ENCODE measurements at regions not wholly inside any gene's neighbourhood (a gene's known extent, or its start where the extent isn't known, plus 50 kb on each side); places are given as distances from the start of the nearest gene placed in this dataset.

- no peak for DNase-seq (ENCODE audit: low spot score)
Observed at GRCh38 chr22:27003297-27003696, 345.9 kb downstream of the MIAT start.

- no peak for DNase-seq (ENCODE audit: low spot score)
Observed at GRCh38 chr22:27004434-27004833, 347.0 kb downstream of the MIAT start.

GRCh38 chr22:27008454-27008853 lies 351.1 kb downstream of the MIAT start:
- no peak for DNase-seq (ENCODE audit: low spot score)

- DNase-seq (ENCODE audit: low spot score): no peak
Observed at GRCh38 chr22:27011133-27011532, 353.7 kb downstream of the MIAT start.

- DNase-seq (ENCODE audit: low spot score): no peak
Observed at GRCh38 chr22:27011717-27012116, 354.3 kb downstream of the MIAT start.

- DNase-seq (ENCODE audit: low spot score): peak; percentile 67
Observed at GRCh38 chr22:27019827-27020226, 362.4 kb downstream of the MIAT start.

- DNase-seq (ENCODE audit: low spot score): peak; percentile 67
Observed at GRCh38 chr22:27022274-27022895, 365.0 kb downstream of the MIAT start.

- DNase-seq (ENCODE audit: low spot score): no peak
Observed at GRCh38 chr22:27022896-27023361, 365.5 kb downstream of the MIAT start.

GRCh38 chr22:27023591-27023990 lies 366.2 kb downstream of the MIAT start:
- DNase-seq (ENCODE audit: low spot score): no peak

- DNase-seq (ENCODE audit: low spot score): no peak
Observed at GRCh38 chr22:27024982-27025381, 367.6 kb downstream of the MIAT start.

GRCh38 chr22:27028093-27028492 lies 370.7 kb downstream of the MIAT start:
- DNase-seq (ENCODE audit: low spot score): no peak

- DNase-seq (ENCODE audit: low spot score): no peak
Observed at GRCh38 chr22:27029584-27030130, 372.3 kb downstream of the MIAT start.

- DNase-seq (ENCODE audit: low spot score): no peak
Observed at GRCh38 chr22:27032091-27032761, 374.8 kb downstream of the MIAT start.

- no peak for DNase-seq (ENCODE audit: low spot score)
Observed at GRCh38 chr22:27041745-27042310, 384.4 kb downstream of the MIAT start.

- DNase-seq (ENCODE audit: low spot score): no peak
Observed at GRCh38 chr22:27043262-27043661, 385.9 kb downstream of the MIAT start.

- DNase-seq (ENCODE audit: low spot score): peak; percentile 80
Observed at GRCh38 chr22:27045103-27045947, 387.9 kb downstream of the MIAT start.

- no peak for DNase-seq (ENCODE audit: low spot score)
Observed at GRCh38 chr22:27046086-27046485, 388.7 kb downstream of the MIAT start.

GRCh38 chr22:27046603-27047002 lies 389.2 kb downstream of the MIAT start:
- DNase-seq (ENCODE audit: low spot score): no peak

GRCh38 chr22:27050771-27051170 lies 393.4 kb downstream of the MIAT start:
- no peak for DNase-seq (ENCODE audit: low spot score)

- DNase-seq (ENCODE audit: low spot score): no peak
Observed at GRCh38 chr22:27051407-27051806, 394.0 kb downstream of the MIAT start.

- no peak for DNase-seq (ENCODE audit: low spot score)
Observed at GRCh38 chr22:27057717-27058116, 400.3 kb downstream of the MIAT start.

GRCh38 chr22:27060190-27060589 lies 402.8 kb downstream of the MIAT start:
- no peak for DNase-seq (ENCODE audit: low spot score)
